ENCODE measurements at regions not wholly inside any gene's neighbourhood (a gene's known extent, or its start where the extent isn't known, plus 50 kb on each side); places are given as distances from the start of the nearest gene placed in this dataset.

- TF ChIP-seq EZH2phosphoT487 (IDR thresholded peaks at IDR 0.05) (no peak), CTCF (IDR thresholded peaks at IDR 0.05) (peak; percentile 89)
- peaks cover 3% of the 10 kb centered on the region for H3K27me3 Mint-ChIP-seq (ENCODE audit: insufficient read depth, low read depth)
- Histone ChIP-seq H3K36me3 (no peaks in the 10 kb centered on the region), H3K4me2 (no peak overlapping the region), H3K4me3 (no peak overlapping the region), H3K9me3 (ENCODE audit: low read depth) (no peaks in the 10 kb centered on the region), H3K9ac (no peak overlapping the region), H3K27me3 (peaks cover 46% of the 10 kb centered on the region), H3K4me1 (peaks cover 22% of the 10 kb centered on the region), H3F3A (ENCODE audit: low read depth) (peaks cover 13% of the 10 kb centered on the region), H3K79me2 (ENCODE audit: low read depth) (no peaks in the 10 kb centered on the region), H2AFZ (replicated peaks) (peak overlapping the region; percentile 68), H4K20me1 (ENCODE audit: low read depth) (peaks cover 14% of the 10 kb centered on the region), H3K27ac (no peak overlapping the region)
- no peaks in the 10 kb centered on the region for H3K36me3 Mint-ChIP-seq
- peak overlapping the region; percentile 32 for H3K27ac Mint-ChIP-seq
- peak; percentile 95 for DNase-seq (ENCODE audit: low spot score)
- peaks cover 6% of the 10 kb centered on the region for H3K9me3 Mint-ChIP-seq
- peaks cover 43% of the 10 kb centered on the region for H3K4me1 Mint-ChIP-seq
- no peak overlapping the region for H3K4me3 Mint-ChIP-seq
Measured at GRCh38 chr11:116499396-116500003, 273.3 kb downstream of the BUD13 start.

- Histone ChIP-seq H3K9me3 (ENCODE audit: low read depth) (no peaks in the 10 kb centered on the region), H4K20me1 (ENCODE audit: low read depth) (peaks cover 14% of the 10 kb centered on the region), H3K27me3 (peaks cover 46% of the 10 kb centered on the region), H3K4me3 (no peak overlapping the region), H3K27ac (no peak overlapping the region), H3K4me1 (peaks cover 22% of the 10 kb centered on the region), H3K79me2 (ENCODE audit: low read depth) (no peaks in the 10 kb centered on the region), H3K36me3 (no peaks in the 10 kb centered on the region), H2AFZ (replicated peaks) (no peak overlapping the region), H3F3A (ENCODE audit: low read depth) (peaks cover 13% of the 10 kb centered on the region), H3K9ac (no peak overlapping the region), H3K4me2 (no peak overlapping the region)
- Mint-ChIP-seq H3K9me3 (peaks cover 6% of the 10 kb centered on the region), H3K4me3 (no peak overlapping the region), H3K27ac (no peak overlapping the region), H3K27me3 (ENCODE audit: insufficient read depth, low read depth) (peaks cover 3% of the 10 kb centered on the region), H3K36me3 (no peaks in the 10 kb centered on the region), H3K4me1 (peaks cover 34% of the 10 kb centered on the region)
- TF ChIP-seq EZH2phosphoT487 (IDR thresholded peaks at IDR 0.05) (no peak), EZH2 (IDR thresholded peaks at IDR 0.05) (no peak), CTCF (IDR thresholded peaks at IDR 0.05) (no peak)
- DNase-seq (ENCODE audit: low spot score), result no peak
Measured at GRCh38 chr11:116498161-116498560, 274.6 kb downstream of the BUD13 start.

GRCh38 chr11:116492600-116492999, 280.2 kb downstream of the BUD13 start:
- Mint-ChIP-seq H3K27me3 (ENCODE audit: insufficient read depth, low read depth) (peaks cover 4% of the 10 kb centered on the region), H3K9me3 (peaks cover 6% of the 10 kb centered on the region), H3K36me3 (no peaks in the 10 kb centered on the region), H3K4me1 (peaks cover 6% of the 10 kb centered on the region), H3K27ac (no peak overlapping the region), H3K4me3 (no peak overlapping the region)
- DNase-seq (ENCODE audit: low spot score), result no peak
- no peak for TF ChIP-seq EZH2 (IDR thresholded peaks at IDR 0.05)
- TF ChIP-seq CTCF (IDR thresholded peaks at IDR 0.05), result no peak
- TF ChIP-seq EZH2phosphoT487 (IDR thresholded peaks at IDR 0.05), result no peak
- Histone ChIP-seq H3K4me2 (no peak overlapping the region), H3K27ac (no peak overlapping the region), H3K27me3 (peaks cover 21% of the 10 kb centered on the region), H3K79me2 (ENCODE audit: low read depth) (no peaks in the 10 kb centered on the region), H3F3A (ENCODE audit: low read depth) (no peaks in the 10 kb centered on the region), H3K9ac (no peak overlapping the region), H3K4me1 (no peaks in the 10 kb centered on the region), H4K20me1 (ENCODE audit: low read depth) (no peaks in the 10 kb centered on the region), H3K4me3 (no peak overlapping the region), H3K36me3 (no peaks in the 10 kb centered on the region), H2AFZ (replicated peaks) (no peak overlapping the region), H3K9me3 (ENCODE audit: low read depth) (no peaks in the 10 kb centered on the region)
